DMS 273 (cell line): ENCODE measurements at regions not wholly inside any gene's neighbourhood (a gene's known extent, or its start where the extent isn't known, plus 50 kb on each side); places are given as distances from the start of the nearest gene placed in this dataset.

Experiments
- DNase-seq: peaks from one replicate; lab custom pipeline; 2025; ENCODE audit not compliant: unreplicated experiment; lab: John Stamatoyannopoulos, UW

DNA sequence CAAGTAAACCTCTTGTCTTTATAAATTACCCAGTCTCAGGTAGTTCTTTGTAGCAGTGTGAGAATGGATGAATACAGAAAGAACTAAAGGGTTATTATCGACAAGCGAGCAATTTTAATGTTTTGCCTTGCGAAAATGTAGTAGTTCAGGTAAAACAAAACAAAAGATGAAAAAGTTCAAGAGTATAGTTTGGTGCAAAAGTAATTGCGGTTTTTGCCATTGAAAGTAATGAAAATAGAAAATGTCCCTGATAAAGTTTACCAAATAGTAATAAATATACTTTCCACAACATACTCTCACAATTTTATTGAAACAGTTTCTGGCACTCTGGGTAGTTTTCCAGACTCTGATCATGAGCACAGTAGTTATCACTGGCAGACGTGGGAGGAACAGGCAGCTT lies 71.9 kb upstream of the SLC35B3 start:
- no peak for DNase-seq

DNA sequence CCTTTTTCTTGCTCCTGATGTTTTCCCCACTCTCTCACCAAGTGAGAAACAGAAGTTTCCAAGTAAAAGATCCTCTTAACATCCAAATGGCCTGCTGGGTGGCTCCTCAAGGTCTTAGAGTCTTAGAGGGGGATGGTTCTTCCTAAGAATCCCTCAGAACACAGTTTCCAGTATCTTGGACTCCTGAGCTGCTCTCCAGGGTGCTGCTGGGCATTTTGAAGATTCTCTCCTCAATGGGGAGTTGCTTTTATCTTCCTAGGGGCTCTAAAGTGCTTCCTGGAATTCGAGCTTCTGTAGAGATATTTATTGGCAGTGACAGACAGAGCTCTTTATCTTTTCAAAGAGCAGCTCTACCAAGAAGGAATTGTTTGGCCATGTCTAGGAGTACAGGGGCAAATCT lies 70.8 kb upstream of the SLC35B3 start:
- no peak for DNase-seq

DNA sequence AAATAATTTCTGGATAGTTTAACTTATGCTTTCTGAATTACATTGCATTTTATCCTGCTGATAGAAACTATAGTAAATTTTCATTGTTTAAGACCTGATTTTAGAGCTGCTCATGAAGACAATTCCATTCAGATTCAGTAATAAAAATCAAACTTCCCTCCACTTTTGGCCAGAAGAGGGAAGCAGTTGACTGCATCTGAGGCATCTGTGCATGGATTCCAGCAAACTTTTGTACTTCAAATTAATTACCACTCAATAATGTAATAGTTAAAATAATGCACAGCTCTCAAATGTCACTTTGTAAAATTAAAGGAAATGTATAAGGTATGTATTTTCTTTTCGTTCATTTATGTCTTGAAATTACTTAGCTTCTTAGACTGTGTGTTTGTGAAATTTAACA lies 64.2 kb upstream of the SLC35B3 start:
- peak; percentile 36 for DNase-seq

DNA sequence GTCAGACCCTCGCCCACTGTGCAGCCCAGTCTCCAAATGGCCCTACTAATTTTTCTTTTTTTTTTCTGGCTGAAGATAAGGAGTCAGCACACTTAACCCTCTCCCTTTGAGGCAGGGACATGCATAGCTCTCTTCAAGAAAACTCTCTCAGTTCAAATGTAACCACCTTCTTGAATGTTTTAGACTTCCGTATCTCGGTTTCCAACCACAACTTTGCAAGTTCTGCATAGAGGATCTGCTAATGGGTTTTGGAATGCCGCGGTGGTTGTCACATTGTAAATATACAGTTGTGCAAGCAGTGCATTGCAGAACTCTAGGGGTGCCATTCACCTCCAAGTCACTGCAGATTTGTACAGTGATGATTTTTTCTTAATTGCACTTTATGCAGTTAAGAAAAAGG lies 59.4 kb upstream of the SLC35B3 start:
- DNase-seq: no peak

DNA sequence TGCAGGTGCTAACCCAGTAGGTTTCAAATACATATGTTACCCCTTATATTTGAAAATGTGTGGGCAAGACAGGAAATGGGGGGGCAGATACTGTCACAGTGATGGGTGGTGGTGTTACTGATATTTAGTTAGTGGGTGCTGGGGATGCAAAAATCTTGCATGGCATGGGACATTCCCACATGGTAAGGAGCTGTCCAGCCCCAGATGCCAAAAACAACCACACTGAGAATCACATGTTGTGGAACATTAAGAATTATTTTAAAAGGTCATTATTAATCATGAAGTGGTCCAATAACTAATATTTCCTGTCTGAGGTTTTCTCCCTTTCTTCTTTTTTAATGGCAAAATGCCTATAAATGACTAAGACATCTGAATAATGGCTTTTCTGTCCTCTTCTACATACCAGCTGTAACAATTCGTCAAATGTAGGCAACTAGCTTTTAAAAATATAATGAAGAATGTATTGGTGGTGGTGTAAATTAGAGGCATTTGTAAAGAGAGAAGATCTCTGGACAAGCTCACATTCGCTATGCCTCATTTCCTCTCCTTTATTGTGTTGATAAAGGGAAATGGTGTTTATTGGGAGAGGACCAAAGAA lies 57.3 kb upstream of the SLC35B3 start:
- DNase-seq: no peak
